IMR-90 (cell line): ENCODE measurements at regions not wholly inside any gene's neighbourhood (a gene's known extent, or its start where the extent isn't known, plus 50 kb on each side); places are given as distances from the start of the nearest gene placed in this dataset.

Experiments used
- ATAC-seq: fragments of 200-7000 bp; cut with Tn5 transposase; 2 replicates; pipeline ENCODE4 v1.9.1; 2020; ENCODE audit warnings: low read depth, mild to moderate bottlenecking, moderate library complexity
- BruUV-seq: library from RNA; stranded (reverse); fragments of 400-500 nt; replicated peaks from 2 replicates; lab custom pipeline; 2021; lab: Mats Ljungman, UMichigan
- CTCF ChIA-PET: fragments of 300-600 bp; formaldehyde crosslinking; extraction: SDS; loops from one replicate; lab custom pipeline; 2021; ENCODE audit warnings: antibody characterized with exemption; lab: Yijun Ruan, JAX
- POLR2A ChIA-PET: fragments of 300-600 bp; sonication (Branson Sonifier 250); formaldehyde crosslinking; loops from one replicate; lab custom pipeline; 2022; ENCODE audit warnings: antibody characterized with exemption; ENCODE audit not compliant: unreplicated experiment; lab: Charles Lee
- DNase-seq: peaks from one replicate; pipeline ENCODE4 v3.0.0; 2013
- H2AFZ ChIP-seq: replicated peaks from 2 replicates; pipeline ENCODE3; 2013; ENCODE audit warnings: low read length, mild to moderate bottlenecking; ENCODE audit not compliant: poor library complexity
- H2AK5ac ChIP-seq: 2 replicates; pipeline ENCODE4 v1.6.1; 2013; ENCODE audit warnings: low read depth, low read length, inconsistent platforms
- H2AK9ac ChIP-seq: replicated peaks from 2 replicates; pipeline ENCODE3; 2013; ENCODE audit warnings: mild to moderate bottlenecking, low read depth, low read length, moderate library complexity; ENCODE audit not compliant: poor library complexity
- H2BK120ac ChIP-seq: 2 replicates; pipeline ENCODE4 v1.6.1; 2013; ENCODE audit warnings: low read depth, low read length, inconsistent platforms
- H2BK15ac ChIP-seq: 3 replicates; pipeline ENCODE4 v1.6.1; 2013; ENCODE audit warnings: low read depth, low read length, inconsistent platforms
- H2BK20ac ChIP-seq: 2 replicates; pipeline ENCODE4 v1.6.1; 2013; ENCODE audit warnings: low read depth, mild to moderate bottlenecking, inconsistent platforms, low read length, moderate library complexity
- H2BK5ac ChIP-seq: 2 replicates; pipeline ENCODE4 v1.6.1; 2013; ENCODE audit warnings: mild to moderate bottlenecking, low read depth, low read length, inconsistent platforms; ENCODE audit not compliant: poor library complexity, severe bottlenecking
- H3K14ac ChIP-seq: replicated peaks from 2 replicates; pipeline ENCODE4 v1.6.1; 2013; ENCODE audit warnings: low read depth, low read length, inconsistent platforms
- H3K18ac ChIP-seq: 2 replicates; pipeline ENCODE4 v1.6.1; 2013; ENCODE audit warnings: low read depth, low read length, control low read depth
- H3K23ac ChIP-seq: 2 replicates; pipeline ENCODE4 v1.6.1; 2013; ENCODE audit warnings: low read depth, low read length, inconsistent platforms
- H3K27ac ChIP-seq: 2 replicates; pipeline ENCODE4 v1.5.1; 2013; ENCODE audit warnings: mild to moderate bottlenecking, control low read depth, low read length; ENCODE audit not compliant: insufficient read depth
- H3K27me3 ChIP-seq: 2 replicates; pipeline ENCODE4 v1.6.1; 2013; ENCODE audit warnings: low read length; ENCODE audit not compliant: control insufficient read depth, insufficient read depth
- H3K36me3 ChIP-seq: 2 replicates; pipeline ENCODE4 v1.6.1; 2013; ENCODE audit warnings: low read length, mixed read lengths; ENCODE audit not compliant: control insufficient read depth, insufficient read depth
- H3K4ac ChIP-seq: 2 replicates; pipeline ENCODE4 v1.6.1; 2013; ENCODE audit warnings: low read depth, low read length, inconsistent platforms
- H3K4me1 ChIP-seq: 2 replicates; pipeline ENCODE4 v1.6.1; 2013; ENCODE audit warnings: low read length, mixed read lengths; ENCODE audit not compliant: control insufficient read depth, insufficient read depth
- H3K4me2 ChIP-seq: 2 replicates; pipeline ENCODE4 v1.6.1; 2013; ENCODE audit warnings: low read depth, mild to moderate bottlenecking, control low read depth, low read length, moderate library complexity
- H3K4me3 ChIP-seq: 2 replicates; pipeline ENCODE4 v1.5.1; 2013; ENCODE audit warnings: low read depth, mild to moderate bottlenecking, control low read depth, low read length, moderate library complexity; ENCODE audit not compliant: insufficient read depth
- H3K56ac ChIP-seq: 2 replicates; pipeline ENCODE4 v1.6.1; 2013; ENCODE audit warnings: low read length, inconsistent platforms; ENCODE audit not compliant: insufficient read depth; ENCODE audit errors: extremely low read depth
- H3K79me1 ChIP-seq, 2 experiments: 2 replicates each; pipeline ENCODE4 v1.6.1; 2013; ENCODE audit warnings: low read length in 2 of 2, inconsistent platforms in 1 of 2, low read depth in 1 of 2
- H3K9ac ChIP-seq: 2 replicates; pipeline ENCODE4 v1.6.1; 2013; ENCODE audit warnings: low read depth, low read length, control low read depth
- H3K9me1 ChIP-seq: 2 replicates; pipeline ENCODE4 v1.6.1; 2013; ENCODE audit warnings: low read length, inconsistent platforms; ENCODE audit not compliant: insufficient read depth
- H3K9me3 ChIP-seq: 2 replicates; pipeline ENCODE4 v1.6.1; 2013; ENCODE audit warnings: low read length; ENCODE audit not compliant: control insufficient read depth, insufficient read depth
- H4K20me1 ChIP-seq: 2 replicates; pipeline ENCODE4 v1.6.1; 2013; ENCODE audit warnings: low read length, inconsistent platforms; ENCODE audit not compliant: insufficient read depth
- H4K5ac ChIP-seq: 2 replicates; pipeline ENCODE4 v1.6.1; 2013; ENCODE audit warnings: mild to moderate bottlenecking, low read depth, low read length, control low read depth
- H4K8ac ChIP-seq, 2 experiments: 2 replicates each; pipeline ENCODE4 v1.6.1; 2013; ENCODE audit warnings: low read depth in 2 of 2, low read length in 2 of 2, control low read depth in 1 of 2, inconsistent platforms in 1 of 2
- H4K91ac ChIP-seq: 2 replicates; pipeline ENCODE4 v1.6.1; 2013; ENCODE audit warnings: low read depth, low read length, inconsistent platforms; ENCODE audit not compliant: insufficient read depth
- BHLHE40 ChIP-seq: fragments of 150-350 bp; IDR thresholded peaks from 2 replicates; pipeline ENCODE4 v1.6.1; 2016; ENCODE audit warnings: mild to moderate bottlenecking, low read depth, low read length
- CEBPB ChIP-seq: IDR thresholded peaks from 2 replicates; pipeline ENCODE4 v1.6.1; 2012; ENCODE audit warnings: low read depth, low read length, improper control_type of control experiment
- CHD1 ChIP-seq: IDR thresholded peaks from 2 replicates; pipeline ENCODE4 v1.6.1; 2012; ENCODE audit warnings: low read depth, low read length, improper control_type of control experiment
- CTCF ChIP-seq: conservative IDR thresholded peaks from 2 replicates; pipeline ENCODE4 v1.5.1; 2012; ENCODE audit warnings: mild to moderate bottlenecking, low read depth, low read length, improper control_type of control experiment
- ELK1 ChIP-seq: fragments of 150-350 bp; IDR thresholded peaks from 2 replicates; pipeline ENCODE4 v1.6.1; 2016; ENCODE audit warnings: low read depth, mild to moderate bottlenecking, low read length, moderate library complexity, borderline replicate concordance
- FOS ChIP-seq: fragments of 150-350 bp; IDR thresholded peaks from 2 replicates; pipeline ENCODE4 v1.6.1; 2016; ENCODE audit warnings: low read depth, low read length
- MAFK ChIP-seq: IDR thresholded peaks from 2 replicates; pipeline ENCODE4 v1.6.1; 2012; ENCODE audit warnings: low read depth, low read length, improper control_type of control experiment
- MAZ ChIP-seq: IDR thresholded peaks from 2 replicates; pipeline ENCODE4 v1.6.1; 2012; ENCODE audit warnings: low read depth, mild to moderate bottlenecking, low read length, improper control_type of control experiment, moderate library complexity, borderline replicate concordance
- MXI1 ChIP-seq: IDR thresholded peaks from 2 replicates; pipeline ENCODE4 v1.6.1; 2012; ENCODE audit warnings: low read depth, mild to moderate bottlenecking, low read length, moderate library complexity, borderline replicate concordance
- NFE2L2 ChIP-seq: fragments of 150-350 bp; IDR thresholded peaks from 2 replicates; pipeline ENCODE4 v1.6.1; 2016; ENCODE audit warnings: low read depth, mild to moderate bottlenecking, low read length
- POLR2A ChIP-seq: IDR thresholded peaks from 2 replicates; pipeline ENCODE4 v1.6.1; 2012; ENCODE audit warnings: mild to moderate bottlenecking, low read depth, low read length
- RAD21 ChIP-seq: IDR thresholded peaks from 2 replicates; pipeline ENCODE4 v1.6.1; 2012; ENCODE audit warnings: low read length, improper control_type of control experiment
- RCOR1 ChIP-seq: IDR thresholded peaks from 2 replicates; pipeline ENCODE4 v1.6.1; 2012; ENCODE audit warnings: mild to moderate bottlenecking, low read length, improper control_type of control experiment; ENCODE audit not compliant: insufficient replicate concordance
- RFX5 ChIP-seq: IDR thresholded peaks from 2 replicates; pipeline ENCODE4 v1.8.0; 2012; ENCODE audit warnings: low read depth, mild to moderate bottlenecking, low read length, moderate library complexity
- SMC3 ChIP-seq: fragments of 150-350 bp; IDR thresholded peaks from 2 replicates; pipeline ENCODE4 v1.6.1; 2016; ENCODE audit warnings: low read depth, mild to moderate bottlenecking, antibody characterized with exemption, low read length, moderate library complexity
- USF2 ChIP-seq: fragments of 150-350 bp; IDR thresholded peaks from 2 replicates; pipeline ENCODE4 v1.6.1; 2017; ENCODE audit warnings: mild to moderate bottlenecking, antibody characterized with exemption, low read length, low read depth
- WGBS, 2 experiments: methylation state at CpG; one replicate each; pipeline versions ENCODE4 v1.1.5 to v1.1.7; 2013; ENCODE audit warnings: missing lambda C conversion rate in 2 of 2; ENCODE audit not compliant: insufficient read length in 1 of 2; ENCODE audit errors: extremely low coverage in 2 of 2; 5-methylcytosine and 5-hydroxymethylcytosine counted together
- dilution Hi-C: fragments of 300-500 bp; cut with HindIII; formaldehyde crosslinking; loops from one replicate; pipeline ENCODE4 v1.14.3; 2018; ENCODE audit warnings: low sequenced_read_pairs; ENCODE audit not compliant: unreplicated experiment
- in situ Hi-C: fragments of 300-500 bp; cut with MboI; formaldehyde crosslinking; loops from 3 replicates; pipeline ENCODE4 v1.14.3; 2019; ENCODE audit warnings: low sequenced_read_pairs, inconsistent platforms, mixed read lengths
- intact Hi-C: fragments of 100-400 bp; cut with micrococcal nuclease; formaldehyde crosslinking; loops from 2 replicates; pipeline ENCODE4 v1.10.0; 2022

DNA sequence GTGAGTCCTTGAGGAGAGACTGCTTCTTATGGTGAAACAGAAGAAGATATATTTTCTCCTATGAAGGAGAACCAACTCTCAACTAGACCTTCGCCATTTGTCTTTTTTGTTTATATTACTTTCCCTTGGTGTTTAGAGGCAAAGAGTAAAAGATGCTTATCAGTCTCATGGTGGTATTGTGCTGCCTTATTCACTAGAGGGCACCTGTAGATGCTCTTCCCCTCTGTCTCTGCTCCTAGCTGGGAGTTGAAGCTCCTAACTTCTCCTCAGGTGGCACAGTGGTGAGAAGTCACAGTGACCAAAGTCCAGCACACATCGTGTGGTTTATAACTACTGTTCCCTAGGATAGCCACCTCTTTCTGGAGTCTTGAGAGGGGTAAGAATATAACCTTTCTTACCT, 1359.6 kb downstream of the PLA2G4A start:
- Histone ChIP-seq H3K4me2 (no peak overlapping the region), H2BK15ac (no peak overlapping the region), H2AFZ (no peak overlapping the region), H2BK5ac (no peak overlapping the region), H3K4ac (no peak overlapping the region), H3K36me3 (no peaks in the 10 kb centered on the region), H4K8ac (no peak overlapping the region), H3K9me3 (no peaks in the 10 kb centered on the region), H2BK120ac (no peak overlapping the region), H3K9me1 (no peaks in the 10 kb centered on the region), H4K5ac (no peak overlapping the region), H3K4me1 (no peaks in the 10 kb centered on the region), H2BK20ac (no peak overlapping the region), H3K27ac (no peak overlapping the region), H3K9ac (no peak overlapping the region), H3K27me3 (no peaks in the 10 kb centered on the region), H3K56ac (no peak overlapping the region), H3K79me1 (no peaks in the 10 kb centered on the region), H4K91ac (no peak overlapping the region), H3K23ac (no peak overlapping the region), H4K20me1 (no peaks in the 10 kb centered on the region), H3K14ac (no peak overlapping the region), H3K18ac (no peak overlapping the region), H2AK9ac (no peak overlapping the region), H2AK5ac (no peak overlapping the region), H3K4me3 (no peak overlapping the region)
- in situ Hi-C loops: no loop called here
- TF ChIP-seq CEBPB (no peak), ELK1 (no peak), CTCF (no peak), MAZ (no peak), FOS (no peak), RAD21 (no peak), MAFK (no peak), NFE2L2 (no peak), USF2 (no peak), RCOR1 (no peak), MXI1 (no peak), SMC3 (no peak), POLR2A (no peak), CHD1 (no peak), BHLHE40 (no peak), RFX5 (no peak)
- no CpG with 5 or more reads among the region's 2 CpGs for WGBS, 2 experiments
- ATAC-seq: no peak
- intact Hi-C loops: no loop called here
- dilution Hi-C loops: no loop called here
- BruUV-seq: no TSS peak
- DNase-seq: no peak
- POLR2A ChIA-PET: no interaction called here
- CTCF ChIA-PET: no interaction called here
